ENCODE measurements at regions not wholly inside any gene's neighbourhood (a gene's known extent, or its start where the extent isn't known, plus 50 kb on each side); places are given as distances from the start of the nearest gene placed in this dataset.

- DNase-seq (ENCODE audit: low read depth) (no peak), FAIRE-seq (no peak)
- H2AFZ ChIP-seq (ENCODE audit: low read depth, low read length), result no peak overlapping the region
- TF ChIP-seq EZH2 (IDR thresholded peaks at IDR 0.05; ENCODE audit: insufficient read depth, low read length) (no peak), CTCF (IDR thresholded peaks at IDR 0.05; ENCODE audit: insufficient read depth, low read depth, low read length) (no peak)
- no peaks in the 10 kb centered on the region for H4K20me1 ChIP-seq (ENCODE audit: insufficient read depth, low read length)
- no peak overlapping the region for H3K27ac ChIP-seq (ENCODE audit: low read depth, low read length)
- no peaks in the 10 kb centered on the region for H3K9me3 ChIP-seq (ENCODE audit: insufficient read depth, low read depth, low read length)
- no peaks in the 10 kb centered on the region for H3K4me1 Mint-ChIP-seq (ENCODE audit: low read depth, unreplicated experiment)
- no peaks in the 10 kb centered on the region for H3K79me2 ChIP-seq (ENCODE audit: insufficient read depth, low read length)
- H3K4me3 ChIP-seq (ENCODE audit: insufficient read depth, low read depth, low read length), result no peak overlapping the region
- H3K4me3 Mint-ChIP-seq (ENCODE audit: unreplicated experiment), result no peak overlapping the region
- H3K27me3 Mint-ChIP-seq (ENCODE audit: low read depth, unreplicated experiment), result no peaks in the 10 kb centered on the region
- H3K27ac Mint-ChIP-seq (ENCODE audit: unreplicated experiment), result no peak overlapping the region
- H3K36me3 Mint-ChIP-seq (ENCODE audit: low read depth, unreplicated experiment), result no peaks in the 10 kb centered on the region
- H3K4me2 ChIP-seq (ENCODE audit: low read length), result no peak overlapping the region
- H3K4me1 ChIP-seq (ENCODE audit: insufficient read depth, low read length), result no peaks in the 10 kb centered on the region
- no peak overlapping the region for H3K9ac ChIP-seq (ENCODE audit: low read length)
- H3K36me3 ChIP-seq (ENCODE audit: insufficient read depth, low read length), result no peaks in the 10 kb centered on the region
- no peaks in the 10 kb centered on the region for H3K27me3 ChIP-seq (ENCODE audit: insufficient read depth, low read length)
- H3K9me3 Mint-ChIP-seq (ENCODE audit: unreplicated experiment), result no peaks in the 10 kb centered on the region
Observed at GRCh38 chr14:71179066-71179465, 271.8 kb downstream of the PCNX1 start.

- no peak for DNase-seq (ENCODE audit: low read depth)
- Mint-ChIP-seq H3K4me1 (ENCODE audit: low read depth, unreplicated experiment) (no peaks in the 10 kb centered on the region), H3K27me3 (ENCODE audit: low read depth, unreplicated experiment) (no peaks in the 10 kb centered on the region)
Observed at GRCh38 chr14:71180397-71180796, 273.1 kb downstream of the PCNX1 start.

More at GRCh38 chr14:71180397-71180796, 273.1 kb downstream of the PCNX1 start:
- Histone ChIP-seq H3K9ac (ENCODE audit: low read length) (no peak overlapping the region), H2AFZ (ENCODE audit: low read depth, low read length) (no peak overlapping the region), H3K27ac (ENCODE audit: low read depth, low read length) (no peak overlapping the region), H3K36me3 (ENCODE audit: insufficient read depth, low read length) (no peaks in the 10 kb centered on the region), H3K4me3 (ENCODE audit: insufficient read depth, low read depth, low read length) (no peak overlapping the region), H3K27me3 (ENCODE audit: insufficient read depth, low read length) (no peaks in the 10 kb centered on the region), H3K79me2 (ENCODE audit: insufficient read depth, low read length) (no peaks in the 10 kb centered on the region), H4K20me1 (ENCODE audit: insufficient read depth, low read length) (no peaks in the 10 kb centered on the region), H3K4me1 (ENCODE audit: insufficient read depth, low read length) (no peaks in the 10 kb centered on the region), H3K9me3 (ENCODE audit: insufficient read depth, low read depth, low read length) (no peaks in the 10 kb centered on the region), H3K4me2 (ENCODE audit: low read length) (no peak overlapping the region)
- no peak overlapping the region for H3K27ac Mint-ChIP-seq (ENCODE audit: unreplicated experiment)
- no peak for FAIRE-seq
- TF ChIP-seq CTCF (IDR thresholded peaks at IDR 0.05; ENCODE audit: insufficient read depth, low read depth, low read length) (no peak), EZH2 (IDR thresholded peaks at IDR 0.05; ENCODE audit: insufficient read depth, low read length) (no peak)
- H3K36me3 Mint-ChIP-seq (ENCODE audit: low read depth, unreplicated experiment), result no peaks in the 10 kb centered on the region
- H3K4me3 Mint-ChIP-seq (ENCODE audit: unreplicated experiment), result no peak overlapping the region
- no peaks in the 10 kb centered on the region for H3K9me3 Mint-ChIP-seq (ENCODE audit: unreplicated experiment)
